Hematopoietic multipotent progenitor cell treated with erythropoietin and hydrocortisone succinate and interleukin-3 and kit ligand, for 8 days (in vitro differentiated cells): ENCODE measurements at regions not wholly inside any gene's neighbourhood (a gene's known extent, or its start where the extent isn't known, plus 50 kb on each side); places are given as distances from the start of the nearest gene placed in this dataset.
"Not testable (repeated sequence)": the region's sequence is repeated elsewhere in the genome, so short reads cannot be mapped to it uniquely, and the experiment has no call there.

Source experiments
- DNase-seq: peaks from one replicate; pipeline ENCODE4 v3.0.0-alpha.2; 2015

- DNase-seq = no peak
Observed at GRCh38 chr14:55807881-55808379, 227.9 kb downstream of the KTN1 start.

- DNase-seq = no peak
Observed at GRCh38 chr14:55813630-55814029, 233.6 kb downstream of the KTN1 start.

- no peak for DNase-seq
Observed at GRCh38 chr14:55814064-55814463, 234.1 kb downstream of the KTN1 start.

DNA sequence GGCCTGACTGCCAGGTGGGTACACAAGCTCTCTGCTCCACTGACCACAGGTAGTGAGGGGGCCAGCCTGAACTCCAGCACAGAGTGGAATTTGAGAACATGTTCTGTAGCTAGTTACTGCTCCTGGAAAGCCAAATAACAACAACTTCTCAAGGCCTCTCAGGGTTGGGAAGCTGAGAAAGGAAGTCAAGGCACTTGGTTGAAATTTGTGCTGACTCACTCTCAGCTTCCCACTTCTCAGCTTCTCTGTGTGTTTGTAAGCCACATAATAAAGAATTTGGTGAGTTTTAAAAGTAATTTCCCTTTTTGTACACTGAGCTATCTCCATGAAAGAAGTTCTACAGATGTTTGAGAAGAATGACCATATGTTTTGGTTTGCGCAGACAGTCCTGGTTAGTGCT lies 234.9 kb downstream of the KTN1 start:
- no peak for DNase-seq

DNA sequence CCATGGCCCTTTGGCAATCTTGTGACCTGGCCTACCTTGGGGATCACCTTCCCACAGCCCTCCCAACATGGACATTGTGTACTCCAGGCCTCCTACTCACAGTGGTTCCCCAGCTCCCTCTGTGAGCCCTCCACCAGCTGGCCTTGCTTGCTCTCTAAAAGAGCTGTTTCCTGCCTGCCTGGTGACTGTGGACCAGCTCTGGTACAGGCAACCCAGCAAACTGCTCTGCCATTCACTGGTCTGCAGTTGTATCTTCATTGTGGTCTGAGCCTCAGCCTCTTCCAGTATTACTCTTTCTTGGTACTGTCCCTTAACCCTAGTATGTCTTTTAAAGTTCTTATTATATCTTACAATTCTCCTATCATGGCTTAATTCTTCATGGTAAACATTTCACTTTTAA lies 236.2 kb downstream of the KTN1 start:
- DNase-seq = no peak

- no peak for DNase-seq
Observed at GRCh38 chr14:55819610-55820304, 239.8 kb downstream of the KTN1 start.

- no peak for DNase-seq
Observed at GRCh38 chr14:55822906-55823305, 242.9 kb downstream of the KTN1 start.

- no peak for DNase-seq
Observed at GRCh38 chr14:55832122-55832911, 252.3 kb downstream of the KTN1 start.

GRCh38 chr14:55832974-55833373 lies 253.0 kb downstream of the KTN1 start:
- no peak for DNase-seq

DNA sequence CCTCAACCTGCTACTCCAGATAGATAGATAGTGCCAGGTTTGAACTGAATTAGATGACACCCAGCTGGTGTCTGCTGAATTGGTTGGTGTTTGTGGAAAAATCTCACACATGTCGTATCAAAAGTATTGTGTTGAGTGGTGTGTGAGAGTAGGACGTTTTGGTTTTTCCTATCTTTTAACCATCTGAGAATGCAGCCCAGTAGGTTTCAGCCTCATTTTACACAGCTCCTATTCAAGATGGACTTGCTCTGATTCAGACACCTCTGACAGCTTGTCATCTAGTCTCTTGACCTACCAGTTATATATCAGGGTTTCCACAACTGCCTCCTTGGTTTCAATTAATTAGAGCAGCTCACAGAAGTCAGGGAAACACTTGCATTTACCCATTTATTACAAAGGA lies 254.4 kb downstream of the KTN1 start:
- DNase-seq = no peak

DNA sequence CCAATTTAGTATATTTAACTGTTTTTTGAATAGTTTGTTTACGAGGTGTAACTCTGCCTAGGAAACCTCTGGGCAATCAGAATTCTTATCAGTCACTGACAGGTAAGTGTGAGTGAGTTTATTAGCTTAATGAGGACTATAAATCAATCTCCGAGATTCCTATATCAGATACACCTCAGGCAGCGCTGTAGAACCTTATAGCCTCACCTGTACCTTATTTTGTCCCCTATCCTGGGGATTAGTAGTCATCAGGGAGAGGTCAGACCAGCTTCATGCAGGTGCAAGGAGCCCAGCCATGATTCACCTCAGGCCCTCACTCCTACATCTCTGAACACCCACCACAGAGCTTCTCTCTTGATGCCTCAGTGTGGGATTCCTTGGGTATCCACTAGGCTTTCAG lies 256.0 kb downstream of the KTN1 start:
- no peak for DNase-seq

GRCh38 chr14:55837467-55837866 lies 257.5 kb downstream of the KTN1 start:
- no peak for DNase-seq

DNA sequence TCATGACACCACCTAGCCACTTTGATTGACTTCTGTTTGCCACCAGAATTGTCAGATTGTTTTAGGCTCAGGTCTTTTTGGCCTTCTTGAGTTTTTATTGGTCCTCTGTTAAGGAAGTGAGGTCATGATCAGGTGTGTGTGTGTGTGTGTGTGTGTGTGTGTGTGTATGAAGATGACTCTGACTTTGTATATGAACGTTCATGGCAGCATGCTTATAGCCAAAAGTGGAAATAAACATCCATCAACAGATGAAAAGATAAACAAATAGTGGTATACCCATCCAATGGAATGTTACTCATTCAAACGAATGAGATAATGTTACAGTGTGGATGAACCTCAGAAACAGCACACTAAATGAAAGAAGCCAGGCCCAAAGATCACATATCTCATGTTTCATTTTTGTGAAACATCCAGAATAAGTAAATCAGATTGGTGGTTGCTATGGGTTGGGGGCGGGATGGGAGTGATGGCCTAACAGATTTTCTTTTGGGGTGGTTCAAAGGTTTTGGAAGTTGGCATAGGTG lies 258.6 kb downstream of the KTN1 start:
- DNase-seq = no peak

- not testable (repeated sequence) for DNase-seq
Observed at GRCh38 chr14:55839301-55839947, 259.4 kb downstream of the KTN1 start.

- no peak for DNase-seq
Observed at GRCh38 chr14:55840821-55841220, 260.8 kb downstream of the KTN1 start.

- DNase-seq = no peak
Observed at GRCh38 chr14:55841625-55842024, 261.6 kb downstream of the KTN1 start.

DNA sequence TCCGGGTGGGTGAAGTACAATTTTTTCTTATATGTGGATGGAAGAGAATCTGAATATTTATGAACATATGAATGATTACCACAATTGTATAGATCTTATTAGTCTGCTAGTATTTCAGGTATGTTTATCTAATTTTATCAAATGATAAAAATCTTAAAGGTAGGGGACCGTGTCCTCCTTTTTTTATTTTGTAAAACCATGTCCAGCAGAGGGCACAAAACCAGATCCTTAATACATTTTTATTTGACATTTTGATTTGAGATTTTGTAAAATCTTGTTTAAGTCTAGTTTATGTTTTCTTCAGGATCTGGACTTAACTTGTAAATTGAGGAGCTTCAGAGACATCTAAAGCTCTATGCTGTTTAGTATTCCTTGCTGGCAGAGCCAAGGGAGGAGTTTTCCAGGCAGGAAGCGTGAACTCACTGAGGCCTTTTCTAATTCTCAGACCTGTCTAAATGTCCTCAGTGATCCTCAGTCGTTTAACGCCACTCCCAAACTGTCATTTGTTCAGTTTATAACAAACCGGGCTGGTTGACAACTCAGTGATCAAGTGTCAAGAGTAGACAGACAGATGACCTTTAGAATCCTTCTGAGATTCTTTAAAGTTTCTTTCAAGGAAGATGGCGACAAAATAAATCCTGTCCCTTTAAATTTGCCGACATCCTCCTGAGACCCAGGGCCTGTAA lies 263.9 kb downstream of the KTN1 start:
- no peak for DNase-seq

DNA sequence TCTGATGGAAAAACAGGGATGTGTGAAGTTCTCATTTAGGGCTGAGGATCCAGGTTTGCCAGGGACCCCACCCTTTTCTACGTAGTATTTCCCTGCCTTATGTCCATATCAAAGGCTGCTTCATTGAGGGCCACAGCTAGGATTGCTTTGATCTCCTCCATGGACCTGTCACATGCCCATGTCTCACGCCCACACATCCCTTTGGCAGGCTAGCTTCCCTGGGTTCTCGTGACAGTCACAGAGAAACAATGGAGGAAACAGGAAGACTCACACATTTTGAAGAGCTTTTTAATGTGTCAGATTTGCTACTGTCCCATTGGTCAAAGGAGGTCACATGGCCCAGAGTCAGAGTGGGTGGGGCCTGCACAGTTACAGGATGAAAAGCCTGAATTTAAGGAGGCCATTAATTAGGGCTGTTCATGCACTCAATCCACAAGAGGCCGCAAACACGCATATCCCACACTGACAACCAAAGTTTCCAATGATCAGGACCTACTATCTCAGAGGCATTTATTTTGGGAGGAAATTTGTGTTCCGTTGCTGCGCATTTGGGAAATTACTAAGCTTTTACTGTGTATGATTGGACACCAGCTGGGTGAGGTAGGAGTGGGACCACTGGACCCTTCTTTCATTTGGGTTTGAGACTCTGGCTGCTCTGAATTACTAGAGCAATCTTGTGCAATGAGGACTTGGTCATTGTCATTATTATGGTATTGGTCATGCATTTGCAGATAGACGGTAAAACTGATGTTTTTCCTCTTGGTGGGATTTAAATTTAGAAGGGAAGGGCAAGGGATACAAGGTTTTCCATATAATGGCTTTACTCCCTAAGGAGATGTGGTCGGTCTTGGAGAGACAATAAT lies 266.2 kb downstream of the KTN1 start:
- DNase-seq = no peak

DNA sequence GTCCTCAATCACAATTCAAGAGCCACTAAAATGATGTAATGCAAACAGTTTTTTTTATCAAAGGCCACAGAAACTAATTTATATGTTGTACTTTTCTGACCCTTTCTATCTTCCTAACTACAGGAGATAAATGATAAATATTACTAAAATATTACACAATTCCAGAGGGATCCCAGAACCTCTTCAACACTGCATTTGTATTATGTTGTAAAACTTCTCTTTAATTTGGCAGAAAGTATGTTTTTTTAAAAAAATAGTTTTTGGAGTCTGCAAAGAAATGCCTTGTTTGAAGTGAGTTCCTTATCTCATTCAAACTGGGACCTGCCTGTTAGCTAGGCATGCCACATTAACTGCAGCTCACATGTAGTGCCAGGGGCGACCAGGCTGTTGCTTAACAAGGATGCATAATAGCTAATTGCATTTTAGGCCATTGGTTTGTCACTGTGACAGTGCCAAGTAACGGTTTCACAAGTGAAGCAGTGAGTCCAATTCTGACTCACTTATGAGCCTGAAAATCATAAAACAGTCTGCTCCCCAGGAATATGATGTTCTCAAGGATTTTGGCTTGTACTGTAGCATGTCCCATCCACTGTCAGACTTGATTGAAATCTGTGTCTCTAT lies 266.9 kb downstream of the KTN1 start:
- no peak for DNase-seq

GRCh38 chr14:55847766-55848165 lies 267.8 kb downstream of the KTN1 start:
- DNase-seq = no peak

- no peak for DNase-seq
Observed at GRCh38 chr14:55848964-55849363, 269.0 kb downstream of the KTN1 start.

- DNase-seq = no peak
Observed at GRCh38 chr14:55849833-55850232, 268.4 kb upstream of the PELI2 start.
